ENCODE measurements at regions not wholly inside any gene's neighbourhood (a gene's known extent, or its start where the extent isn't known, plus 50 kb on each side); places are given as distances from the start of the nearest gene placed in this dataset.

GRCh38 chr15:92332125-92332899, 61.4 kb upstream of the ST8SIA2 start:
- Histone ChIP-seq H3K23ac (ENCODE audit: low read depth, low read length, poor library complexity) (no peak overlapping the region), H4K8ac (ENCODE audit: low read depth, low read length) (no peak overlapping the region), H2AK5ac (ENCODE audit: low read depth, low read length) (no peak overlapping the region), H3K79me1 (ENCODE audit: low read depth, low read length) (no peaks in the 10 kb centered on the region), H3K27me3 (ENCODE audit: control insufficient read depth in 3 of 3, insufficient read depth in 3 of 3, low read depth in 1 of 3, low read length in 3 of 3) (peaks cover 0 to 3% (median 0%) of the 10 kb centered on the region in 3 experiments), H3K18ac (ENCODE audit: low read length) (no peak overlapping the region), H3K14ac (ENCODE audit: low read length) (no peak overlapping the region), H4K91ac (ENCODE audit: low read depth, low read length, poor library complexity) (no peak overlapping the region), H3K9ac (ENCODE audit: low read depth, low read length, poor library complexity) (no peak overlapping the region), H2BK15ac (ENCODE audit: low read length) (no peak overlapping the region), H2BK5ac (ENCODE audit: low read length) (no peak overlapping the region), H3K36me3 (replicated peaks in 1 of 2; ENCODE audit: control insufficient read depth in 2 of 2, insufficient read depth in 2 of 2, low read length in 2 of 2) (no peaks in the 10 kb centered on the region), H3K4me2 (ENCODE audit: insufficient read depth, low read length, poor library complexity, severe bottlenecking) (no peak overlapping the region), H3K27ac (replicated peaks; ENCODE audit: low read length) (no peak overlapping the region), H3K4ac (ENCODE audit: low read length) (no peak overlapping the region), H2BK120ac (ENCODE audit: low read depth, low read length) (no peak overlapping the region), H3K4me1 (ENCODE audit: control insufficient read depth in 2 of 2, insufficient read depth in 1 of 2, low read depth in 1 of 2, low read length in 2 of 2) (peaks cover 0 to 6% of the 10 kb centered on the region in 2 donors), H3K4me3 (ENCODE audit: low read length in 2 of 2) (no peak overlapping the region), H2BK12ac (ENCODE audit: low read length) (no peak overlapping the region), H3K9me3 (replicated peaks in 1 of 2; ENCODE audit: control insufficient read depth in 2 of 2, insufficient read depth in 1 of 2, low read depth in 1 of 2, low read length in 2 of 2) (peaks cover 0 to 5% of the 10 kb centered on the region in 2 donors), H2AFZ (ENCODE audit: low read length) (no peak overlapping the region)
- WGBS, 2 donors (ENCODE audit: extremely low coverage in 2 of 2, insufficient read length in 2 of 2, insufficient replicate concordance in 1 of 2), result no CpG with 5 or more reads among the region's 6 CpGs
- DNase-seq (ENCODE audit: low spot score), result no peak

GRCh38 chr15:92333709-92334108, 60.0 kb upstream of the ST8SIA2 start:
- no peak overlapping the region for H2BK15ac ChIP-seq (ENCODE audit: low read length)
- H2AK5ac ChIP-seq (ENCODE audit: low read depth, low read length), result no peak overlapping the region
- no peak for DNase-seq (ENCODE audit: low spot score)
- no peak overlapping the region for H4K91ac ChIP-seq (ENCODE audit: low read depth, low read length, poor library complexity)
- no peak overlapping the region for H3K23ac ChIP-seq (ENCODE audit: low read depth, low read length, poor library complexity)
- H3K4me3 ChIP-seq (ENCODE audit: low read length in 2 of 2), result no peak overlapping the region
- no peaks in the 10 kb centered on the region for H3K36me3 ChIP-seq (replicated peaks in 1 of 2; ENCODE audit: control insufficient read depth in 2 of 2, insufficient read depth in 2 of 2, low read length in 2 of 2)
- H3K14ac ChIP-seq (ENCODE audit: low read length), result no peak overlapping the region
- no peak overlapping the region for H2BK120ac ChIP-seq (ENCODE audit: low read depth, low read length)
- H3K27me3 ChIP-seq (ENCODE audit: control insufficient read depth in 3 of 3, insufficient read depth in 3 of 3, low read depth in 1 of 3, low read length in 3 of 3), result peaks cover 0 to 3% (median 0%) of the 10 kb centered on the region in 3 experiments
- H3K9me3 ChIP-seq (replicated peaks in 1 of 2; ENCODE audit: control insufficient read depth in 2 of 2, insufficient read depth in 1 of 2, low read depth in 1 of 2, low read length in 2 of 2), result peaks cover 0 to 5% of the 10 kb centered on the region in 2 donors
- no peak overlapping the region for H3K4ac ChIP-seq (ENCODE audit: low read length)
- no peak overlapping the region for H4K8ac ChIP-seq (ENCODE audit: low read depth, low read length)
- no peak overlapping the region for H3K18ac ChIP-seq (ENCODE audit: low read length)
- H2BK5ac ChIP-seq (ENCODE audit: low read length), result no peak overlapping the region
- H3K4me2 ChIP-seq (ENCODE audit: insufficient read depth, low read length, poor library complexity, severe bottlenecking), result no peak overlapping the region
- H3K9ac ChIP-seq (ENCODE audit: low read depth, low read length, poor library complexity), result no peak overlapping the region
- H3K27ac ChIP-seq (replicated peaks; ENCODE audit: low read length), result no peak overlapping the region
- WGBS, 2 donors (ENCODE audit: extremely low coverage in 2 of 2, insufficient read length in 2 of 2, insufficient replicate concordance in 1 of 2), result no CpG with 5 or more reads among the region's 2 CpGs
- no peak overlapping the region for H2BK12ac ChIP-seq (ENCODE audit: low read length)
- H2AFZ ChIP-seq (ENCODE audit: low read length), result no peak overlapping the region
- no peaks in the 10 kb centered on the region for H3K79me1 ChIP-seq (ENCODE audit: low read depth, low read length)
- no peaks in the 10 kb centered on the region for H3K4me1 ChIP-seq (ENCODE audit: control insufficient read depth in 2 of 2, insufficient read depth in 1 of 2, low read depth in 1 of 2, low read length in 2 of 2)

GRCh38 chr15:92336419-92336987, 57.2 kb upstream of the ST8SIA2 start:
- peaks cover 0 to 3% (median 0%) of the 10 kb centered on the region in 3 experiments for H3K27me3 ChIP-seq (ENCODE audit: control insufficient read depth in 3 of 3, insufficient read depth in 3 of 3, low read depth in 1 of 3, low read length in 3 of 3)
- no peak overlapping the region for H3K4ac ChIP-seq (ENCODE audit: low read length)
- H3K9ac ChIP-seq (ENCODE audit: low read depth, low read length, poor library complexity), result no peak overlapping the region
- no peak overlapping the region for H3K18ac ChIP-seq (ENCODE audit: low read length)
- no peak overlapping the region for H2AK5ac ChIP-seq (ENCODE audit: low read depth, low read length)
- no peak overlapping the region for H3K4me3 ChIP-seq (ENCODE audit: low read length in 2 of 2)
- no peak overlapping the region for H4K91ac ChIP-seq (ENCODE audit: low read depth, low read length, poor library complexity)
- no peak overlapping the region for H4K8ac ChIP-seq (ENCODE audit: low read depth, low read length)
- H3K79me1 ChIP-seq (ENCODE audit: low read depth, low read length), result no peaks in the 10 kb centered on the region
- no peak overlapping the region for H3K4me2 ChIP-seq (ENCODE audit: insufficient read depth, low read length, poor library complexity, severe bottlenecking)
- no peak overlapping the region for H3K27ac ChIP-seq (replicated peaks; ENCODE audit: low read length)
- no peaks in the 10 kb centered on the region for H3K4me1 ChIP-seq (ENCODE audit: control insufficient read depth in 2 of 2, insufficient read depth in 1 of 2, low read depth in 1 of 2, low read length in 2 of 2)
- no CpG with 5 or more reads among the region's 2 CpGs for WGBS, 2 donors (ENCODE audit: extremely low coverage in 2 of 2, insufficient read length in 2 of 2, insufficient replicate concordance in 1 of 2)
- DNase-seq (ENCODE audit: low spot score), result no peak
- H3K9me3 ChIP-seq (replicated peaks in 1 of 2; ENCODE audit: control insufficient read depth in 2 of 2, insufficient read depth in 1 of 2, low read depth in 1 of 2, low read length in 2 of 2), result peaks cover 0 to 5% of the 10 kb centered on the region in 2 donors
- H2BK120ac ChIP-seq (ENCODE audit: low read depth, low read length), result no peak overlapping the region
- H2BK12ac ChIP-seq (ENCODE audit: low read length), result no peak overlapping the region
- H3K14ac ChIP-seq (ENCODE audit: low read length), result no peak overlapping the region
- H2AFZ ChIP-seq (ENCODE audit: low read length), result no peak overlapping the region
- no peak overlapping the region for H2BK5ac ChIP-seq (ENCODE audit: low read length)
- no peaks in the 10 kb centered on the region for H3K36me3 ChIP-seq (replicated peaks in 1 of 2; ENCODE audit: control insufficient read depth in 2 of 2, insufficient read depth in 2 of 2, low read length in 2 of 2)
- H3K23ac ChIP-seq (ENCODE audit: low read depth, low read length, poor library complexity), result no peak overlapping the region
- no peak overlapping the region for H2BK15ac ChIP-seq (ENCODE audit: low read length)

DNA sequence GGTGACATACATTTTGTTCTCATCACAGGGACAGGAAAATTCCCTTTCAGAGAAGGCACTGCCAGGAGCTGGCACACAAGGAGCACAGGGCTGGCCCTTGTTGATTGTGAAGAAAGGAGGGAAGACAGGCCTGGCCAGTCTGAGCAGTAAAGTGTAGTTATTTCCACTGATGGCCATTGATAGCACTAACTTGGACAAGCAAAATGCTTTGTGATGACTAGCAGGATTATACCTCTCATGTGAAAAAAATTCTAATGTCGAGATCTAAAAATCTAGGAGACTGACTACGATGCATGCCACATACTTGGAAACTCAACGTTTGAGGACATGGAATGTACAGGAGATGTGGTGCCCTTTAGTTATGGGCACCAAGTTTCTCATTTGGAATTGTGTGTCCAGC, 54.3 kb upstream of the ST8SIA2 start:
- H3K14ac ChIP-seq (ENCODE audit: low read length), result no peak overlapping the region
- no CpG with 5 or more reads among the region's 3 CpGs for whole genome bisulfite sequencing, 2 donors (ENCODE audit: extremely low coverage in 2 of 2, insufficient read length in 2 of 2, insufficient replicate concordance in 1 of 2)
- H3K9me3 ChIP-seq (replicated peaks in 1 of 2; ENCODE audit: control insufficient read depth in 2 of 2, insufficient read depth in 1 of 2, low read depth in 1 of 2, low read length in 2 of 2), result no peaks in the 10 kb centered on the region

More for the DNA sequence above, 54.3 kb upstream of the ST8SIA2 start:
- H3K36me3 ChIP-seq (replicated peaks in 1 of 2; ENCODE audit: control insufficient read depth in 2 of 2, insufficient read depth in 2 of 2, low read length in 2 of 2), result no peaks in the 10 kb centered on the region
- H3K4me2 ChIP-seq (ENCODE audit: insufficient read depth, low read length, poor library complexity, severe bottlenecking), result no peak overlapping the region
- no peak overlapping the region for H2BK120ac ChIP-seq (ENCODE audit: low read depth, low read length)
- no peak overlapping the region for H3K9ac ChIP-seq (ENCODE audit: low read depth, low read length, poor library complexity)
- no peak overlapping the region for H3K4me3 ChIP-seq (ENCODE audit: low read length in 2 of 2)
- no peak overlapping the region for H2AFZ ChIP-seq (ENCODE audit: low read length)
- no peak overlapping the region for H4K91ac ChIP-seq (ENCODE audit: low read depth, low read length, poor library complexity)
- no peak overlapping the region for H3K27ac ChIP-seq (replicated peaks; ENCODE audit: low read length)
- H3K23ac ChIP-seq (ENCODE audit: low read depth, low read length, poor library complexity), result no peak overlapping the region
- H3K27me3 ChIP-seq (ENCODE audit: control insufficient read depth in 3 of 3, insufficient read depth in 3 of 3, low read depth in 1 of 3, low read length in 3 of 3), result peaks cover 0 to 11% (median 0%) of the 10 kb centered on the region in 3 experiments
- H3K18ac ChIP-seq (ENCODE audit: low read length), result no peak overlapping the region
- no peaks in the 10 kb centered on the region for H3K79me1 ChIP-seq (ENCODE audit: low read depth, low read length)
- peaks cover 0 to 10% of the 10 kb centered on the region in 2 donors for H3K4me1 ChIP-seq (ENCODE audit: control insufficient read depth in 2 of 2, insufficient read depth in 1 of 2, low read depth in 1 of 2, low read length in 2 of 2)
- no peak overlapping the region for H2BK15ac ChIP-seq (ENCODE audit: low read length)
- H4K8ac ChIP-seq (ENCODE audit: low read depth, low read length), result no peak overlapping the region
- no peak overlapping the region for H2BK12ac ChIP-seq (ENCODE audit: low read length)
- no peak overlapping the region for H3K4ac ChIP-seq (ENCODE audit: low read length)
- DNase-seq (ENCODE audit: low spot score), result no peak
- H2BK5ac ChIP-seq (ENCODE audit: low read length), result no peak overlapping the region
- no peak overlapping the region for H2AK5ac ChIP-seq (ENCODE audit: low read depth, low read length)

All from neuronal stem cell (in vitro differentiated cells).